ENCODE measurements at regions not wholly inside any gene's neighbourhood (a gene's known extent, or its start where the extent isn't known, plus 50 kb on each side); places are given as distances from the start of the nearest gene placed in this dataset.

DNA sequence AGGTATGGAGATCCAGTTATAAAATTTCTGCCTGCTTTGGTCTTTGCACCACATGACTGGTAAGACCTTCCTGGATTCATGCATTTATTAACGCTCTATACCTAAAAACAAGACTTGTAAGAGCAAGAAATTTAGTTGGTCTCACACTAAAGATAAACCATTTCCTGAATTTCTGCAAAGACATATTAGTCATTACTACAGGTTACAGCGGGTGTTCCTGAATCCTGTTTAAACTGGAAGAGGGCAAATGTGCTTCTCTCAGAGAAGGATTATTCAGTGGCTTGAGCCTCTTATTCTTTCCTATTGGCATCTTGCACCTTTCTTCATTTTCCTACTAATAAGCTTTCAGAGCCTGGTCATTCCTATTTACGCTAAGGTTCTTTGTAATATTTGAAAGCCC, 397.6 kb upstream of the TENM3 start:
- Histone ChIP-seq H3K27me3 (no peaks in the 10 kb centered on the region), H3K27ac (no peak overlapping the region), H3K4me3 (no peak overlapping the region), H3K36me3 (no peaks in the 10 kb centered on the region), H3K4me1 (no peaks in the 10 kb centered on the region), H3K9me3 (no peaks in the 10 kb centered on the region)
- intact Hi-C loops (cut with DNase I) = no loop called here
- TF ChIP-seq, protein P1, sequence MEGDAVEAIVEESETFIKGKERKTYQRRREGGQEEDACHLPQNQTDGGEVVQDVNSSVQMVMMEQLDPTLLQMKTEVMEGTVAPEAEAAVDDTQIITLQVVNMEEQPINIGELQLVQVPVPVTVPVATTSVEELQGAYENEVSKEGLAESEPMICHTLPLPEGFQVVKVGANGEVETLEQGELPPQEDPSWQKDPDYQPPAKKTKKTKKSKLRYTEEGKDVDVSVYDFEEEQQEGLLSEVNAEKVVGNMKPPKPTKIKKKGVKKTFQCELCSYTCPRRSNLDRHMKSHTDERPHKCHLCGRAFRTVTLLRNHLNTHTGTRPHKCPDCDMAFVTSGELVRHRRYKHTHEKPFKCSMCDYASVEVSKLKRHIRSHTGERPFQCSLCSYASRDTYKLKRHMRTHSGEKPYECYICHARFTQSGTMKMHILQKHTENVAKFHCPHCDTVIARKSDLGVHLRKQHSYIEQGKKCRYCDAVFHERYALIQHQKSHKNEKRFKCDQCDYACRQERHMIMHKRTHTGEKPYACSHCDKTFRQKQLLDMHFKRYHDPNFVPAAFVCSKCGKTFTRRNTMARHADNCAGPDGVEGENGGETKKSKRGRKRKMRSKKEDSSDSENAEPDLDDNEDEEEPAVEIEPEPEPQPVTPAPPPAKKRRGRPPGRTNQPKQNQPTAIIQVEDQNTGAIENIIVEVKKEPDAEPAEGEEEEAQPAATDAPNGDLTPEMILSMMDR (IDR thresholded peaks at IDR 0.05) = no peak
- 77 to 78% methylated on average over 3 of the region's 3 CpGs for whole genome bisulfite sequencing, 2 donors
- DNase-seq (no peak), ATAC-seq (no peak)

- DNase-seq (no peak), ATAC-seq (no peak)
- no peaks in the 10 kb centered on the region for H3K4me1 ChIP-seq
- no peaks in the 10 kb centered on the region for H3K9me3 ChIP-seq
- no peaks in the 10 kb centered on the region for H3K36me3 ChIP-seq
- TF ChIP-seq, protein P1 (IDR thresholded peaks at IDR 0.05) = no peak
- H3K27ac ChIP-seq = no peak overlapping the region
- H3K4me3 ChIP-seq = no peak overlapping the region
- no peaks in the 10 kb centered on the region for H3K27me3 ChIP-seq
- intact Hi-C loops (cut with DNase I) = no loop called here
- 81 to 85% methylated on average over 4 of the region's 4 CpGs for WGBS, 2 donors
Measured at GRCh38 chr4:181846934-181847333, 396.3 kb upstream of the TENM3 start.

GRCh38 chr4:181848357-181848756, 394.8 kb upstream of the TENM3 start:
- ATAC-seq = no peak

GRCh38 chr4:181849472-181849871, 393.7 kb upstream of the TENM3 start:
- TF ChIP-seq, protein P1 (IDR thresholded peaks at IDR 0.05) = no peak
- H3K9me3 ChIP-seq = no peaks in the 10 kb centered on the region
- DNase-seq (no peak), ATAC-seq (no peak)
- peaks cover 0 to 4% (median 0%) of the 10 kb centered on the region in 9 donors for H3K4me1 ChIP-seq
- H3K27ac ChIP-seq = no peak overlapping the region
- intact Hi-C loops (cut with DNase I) = no loop called here
- WGBS, 2 donors = 73% methylated on average over 2 of the region's 2 CpGs
- no peaks in the 10 kb centered on the region for H3K36me3 ChIP-seq
- H3K27me3 ChIP-seq = no peaks in the 10 kb centered on the region
- no peak overlapping the region for H3K4me3 ChIP-seq

More at GRCh38 chr4:181848357-181848756, 394.8 kb upstream of the TENM3 start:
- no peaks in the 10 kb centered on the region for H3K4me1 ChIP-seq
- no peaks in the 10 kb centered on the region for H3K27me3 ChIP-seq
- WGBS, 2 donors = 74 to 78% methylated on average over 6 of the region's 6 CpGs
- TF ChIP-seq, protein P1 (IDR thresholded peaks at IDR 0.05) = no peak
- intact Hi-C loops (cut with DNase I) = no loop called here
- no peaks in the 10 kb centered on the region for H3K36me3 ChIP-seq
- DNase-seq = no peak
- H3K27ac ChIP-seq = no peak overlapping the region
- no peaks in the 10 kb centered on the region for H3K9me3 ChIP-seq
- no peak overlapping the region for H3K4me3 ChIP-seq
